D721Med (cell line): ENCODE measurements at regions not wholly inside any gene's neighbourhood (a gene's known extent, or its start where the extent isn't known, plus 50 kb on each side); places are given as distances from the start of the nearest gene placed in this dataset.
A peak's percentile ranks its signal among the peaks of the same experiment; 100 is the strongest.
"Not testable (repeated sequence)": the region's sequence is repeated elsewhere in the genome, so short reads cannot be mapped to it uniquely, and the experiment has no call there.

Source experiments
- DNase-seq: peaks from one replicate; pipeline ENCODE4 v3.0.0; 2011; ENCODE audit warnings: low spot score; ENCODE audit not compliant: insufficient read length
- FAIRE-seq: peaks from 2 replicates; lab custom pipeline; 2011; peaks lifted over from hg19 to GRCh38; lab: Jason Lieb, UNC
- TF ChIP-seq, protein P1 (sequence below): IDR thresholded peaks from 2 replicates; pipeline ENCODE4 v1.5.1; 2012; ENCODE audit warnings: mild to moderate bottlenecking, control low read depth; ENCODE audit not compliant: insufficient read depth; ENCODE audit errors: missing control alignments

- TF ChIP-seq, protein P1, sequence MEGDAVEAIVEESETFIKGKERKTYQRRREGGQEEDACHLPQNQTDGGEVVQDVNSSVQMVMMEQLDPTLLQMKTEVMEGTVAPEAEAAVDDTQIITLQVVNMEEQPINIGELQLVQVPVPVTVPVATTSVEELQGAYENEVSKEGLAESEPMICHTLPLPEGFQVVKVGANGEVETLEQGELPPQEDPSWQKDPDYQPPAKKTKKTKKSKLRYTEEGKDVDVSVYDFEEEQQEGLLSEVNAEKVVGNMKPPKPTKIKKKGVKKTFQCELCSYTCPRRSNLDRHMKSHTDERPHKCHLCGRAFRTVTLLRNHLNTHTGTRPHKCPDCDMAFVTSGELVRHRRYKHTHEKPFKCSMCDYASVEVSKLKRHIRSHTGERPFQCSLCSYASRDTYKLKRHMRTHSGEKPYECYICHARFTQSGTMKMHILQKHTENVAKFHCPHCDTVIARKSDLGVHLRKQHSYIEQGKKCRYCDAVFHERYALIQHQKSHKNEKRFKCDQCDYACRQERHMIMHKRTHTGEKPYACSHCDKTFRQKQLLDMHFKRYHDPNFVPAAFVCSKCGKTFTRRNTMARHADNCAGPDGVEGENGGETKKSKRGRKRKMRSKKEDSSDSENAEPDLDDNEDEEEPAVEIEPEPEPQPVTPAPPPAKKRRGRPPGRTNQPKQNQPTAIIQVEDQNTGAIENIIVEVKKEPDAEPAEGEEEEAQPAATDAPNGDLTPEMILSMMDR: no peak
- DNase-seq: no peak
- peak; percentile 38 for FAIRE-seq
Measured at GRCh38 chr1:199832451-199832850, 195.1 kb upstream of the NR5A2 start.

- no peak for FAIRE-seq
- no peak for DNase-seq
Measured at GRCh38 chr1:199834711-199835110, 192.8 kb upstream of the NR5A2 start.

GRCh38 chr1:199836430-199836829 lies 191.1 kb upstream of the NR5A2 start:
- no peak for FAIRE-seq
- TF ChIP-seq, protein P1: no peak
- no peak for DNase-seq

More at GRCh38 chr1:199834711-199835110, 192.8 kb upstream of the NR5A2 start:
- TF ChIP-seq, protein P1: no peak

GRCh38 chr1:199837321-199837720 lies 190.2 kb upstream of the NR5A2 start:
- DNase-seq (no peak), FAIRE-seq (no peak)
- TF ChIP-seq, protein P1: no peak

DNA sequence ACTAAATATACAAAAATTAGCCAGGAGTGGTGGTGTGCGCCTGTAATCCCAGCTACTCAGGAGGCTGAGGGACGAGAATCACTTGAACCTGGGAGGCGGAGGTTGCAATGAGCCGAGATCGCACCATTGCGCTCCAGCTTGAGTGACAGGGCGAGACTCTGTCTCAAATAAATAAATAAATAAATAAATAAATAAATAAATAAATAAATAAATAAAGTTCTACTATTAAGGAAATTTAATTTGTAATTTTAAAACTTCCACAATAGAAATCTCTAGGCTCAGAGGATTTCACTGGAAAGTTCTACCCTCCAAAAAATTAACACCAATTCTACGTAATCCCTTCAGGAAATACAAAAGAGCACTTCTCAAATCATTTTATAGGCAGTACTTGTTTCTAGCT lies 187.9 kb upstream of the NR5A2 start:
- FAIRE-seq, DNase-seq: not testable (repeated sequence)

- not testable (repeated sequence) for FAIRE-seq, DNase-seq
Measured at GRCh38 chr1:199843096-199843495, 184.4 kb upstream of the NR5A2 start.

DNA sequence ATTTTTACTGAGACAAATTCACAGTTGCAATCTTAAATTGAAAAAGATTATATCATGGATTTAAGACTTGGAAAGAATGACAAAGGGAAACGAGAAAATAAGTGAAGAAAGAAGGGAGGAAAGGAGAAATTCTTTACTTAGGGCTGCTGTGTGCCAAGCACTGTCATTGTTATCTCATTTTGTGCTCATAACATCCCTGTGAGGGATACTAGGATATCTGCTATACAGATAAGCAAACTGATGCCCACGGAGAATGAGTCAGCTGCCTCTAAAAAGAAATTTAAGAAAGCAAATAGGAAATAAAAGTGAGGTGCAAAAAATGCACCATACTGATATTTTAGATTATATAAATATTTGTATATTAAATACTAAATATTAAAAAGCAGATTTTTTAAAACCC lies 183.6 kb upstream of the NR5A2 start:
- DNase-seq (no peak), FAIRE-seq (no peak)
- TF ChIP-seq, protein P1: no peak

DNA sequence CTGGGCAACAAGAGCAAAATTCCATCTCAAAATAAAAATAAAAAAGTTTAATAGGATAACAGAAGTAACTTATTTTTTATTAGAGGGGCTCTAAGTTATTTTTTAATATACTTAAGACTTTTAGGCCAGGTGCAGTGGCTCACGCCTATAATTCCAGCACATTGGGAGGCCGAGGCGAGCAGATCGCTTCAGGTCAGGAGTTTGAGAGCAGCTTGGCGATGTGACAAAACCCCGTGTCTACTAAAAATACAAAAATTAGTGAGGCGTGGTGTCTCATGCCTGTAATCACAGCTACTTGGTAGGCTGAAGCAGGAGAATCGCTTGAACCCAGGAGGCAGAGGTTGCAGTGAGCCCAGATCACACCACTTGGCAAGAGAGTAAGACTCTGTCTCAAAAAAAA lies 180.5 kb upstream of the NR5A2 start:
- TF ChIP-seq, protein P1: no peak
- no peak for DNase-seq
- FAIRE-seq: no peak
